ENCODE measurements at regions not wholly inside any gene's neighbourhood (a gene's known extent, or its start where the extent isn't known, plus 50 kb on each side); places are given as distances from the start of the nearest gene placed in this dataset.

- TF ChIP-seq POLR2A (IDR thresholded peaks at IDR 0.05; ENCODE audit: low read depth, low read length) (no peak), PAX5 (IDR thresholded peaks at IDR 0.05; ENCODE audit: insufficient read depth, low read length, severe bottlenecking) (no peak), POLR2AphosphoS5 (IDR thresholded peaks at IDR 0.05; ENCODE audit: low read depth, low read length) (no peak), TAF1 (IDR thresholded peaks at IDR 0.05; ENCODE audit: low read depth, low read length) (no peak), SPI1 (IDR thresholded peaks at IDR 0.05; ENCODE audit: low read depth, low read length) (no peak)
These were observed 308.5 kb downstream of the IRS1 start for GRCh38 chr2:226491112-226491511.
